GM21786 (cell line): ENCODE measurements at regions not wholly inside any gene's neighbourhood (a gene's known extent, or its start where the extent isn't known, plus 50 kb on each side); places are given as distances from the start of the nearest gene placed in this dataset.
"Not testable (repeated sequence)": the region's sequence is repeated elsewhere in the genome, so short reads cannot be mapped to it uniquely, and the experiment has no call there.

Experiments used
- ATAC-seq: cut with Tn5 transposase; IDR thresholded peaks from one replicate; pipeline ENCODE4 v1.9.1; 2021; ENCODE audit not compliant: unreplicated experiment

- no peak for ATAC-seq
Observed at GRCh38 chr7:9200626-9201025, 767.2 kb downstream of the NXPH1 start.

- ATAC-seq: no peak
Observed at GRCh38 chr7:9201928-9202327, 768.5 kb downstream of the NXPH1 start.

- ATAC-seq: no peak
Observed at GRCh38 chr7:9204571-9204970, 771.2 kb downstream of the NXPH1 start.

GRCh38 chr7:9210114-9210513 is 776.7 kb downstream of the NXPH1 start:
- no peak for ATAC-seq

DNA sequence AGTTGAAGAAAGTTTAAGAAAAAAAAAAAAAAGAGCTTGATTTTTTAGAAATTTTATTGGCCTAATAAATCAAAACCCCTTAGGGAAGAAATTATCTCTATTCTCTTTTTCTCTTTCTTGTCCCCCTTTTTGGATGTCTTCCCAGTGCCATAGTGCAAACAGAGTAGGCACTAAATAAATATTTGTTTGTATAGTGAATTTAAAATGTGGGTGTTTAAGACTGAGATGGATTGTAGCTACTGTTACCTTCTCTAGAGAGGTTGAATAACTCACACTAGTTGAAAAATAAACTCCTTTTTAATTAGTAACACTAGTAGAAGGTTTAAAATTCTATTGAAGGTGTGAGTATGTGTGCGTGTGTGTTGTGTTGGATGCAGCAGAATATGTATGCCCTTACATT is 783.8 kb downstream of the NXPH1 start:
- ATAC-seq: no peak

DNA sequence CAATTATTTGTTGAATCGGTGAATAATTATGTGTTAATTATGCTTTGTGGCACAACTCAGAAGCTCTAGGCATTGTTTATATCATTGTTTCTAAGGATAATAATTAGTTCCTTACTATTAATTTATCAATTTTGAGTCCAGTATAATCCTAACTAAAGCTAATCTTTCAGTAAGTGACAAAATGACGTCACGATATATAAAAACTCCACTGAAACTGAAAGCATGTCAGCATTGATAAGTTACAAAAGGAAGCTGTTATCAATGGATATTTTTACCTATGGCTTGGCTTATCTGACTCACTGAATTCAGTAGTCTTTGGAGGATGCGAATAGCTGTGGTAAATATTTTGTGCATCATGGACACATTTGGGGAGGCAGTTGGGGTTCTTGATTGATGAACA is 793.1 kb downstream of the NXPH1 start:
- ATAC-seq: no peak

- no peak for ATAC-seq
Observed at GRCh38 chr7:9231630-9232121, 798.3 kb downstream of the NXPH1 start.

- no peak for ATAC-seq
Observed at GRCh38 chr7:9240001-9240400, 806.6 kb downstream of the NXPH1 start.

GRCh38 chr7:9241826-9242225 is 808.4 kb downstream of the NXPH1 start:
- no peak for ATAC-seq

- ATAC-seq: no peak
Observed at GRCh38 chr7:9242636-9243035, 809.2 kb downstream of the NXPH1 start.

- ATAC-seq: no peak
Observed at GRCh38 chr7:9250876-9251275, 817.5 kb downstream of the NXPH1 start.

GRCh38 chr7:9264395-9264794 is 831.0 kb downstream of the NXPH1 start:
- no peak for ATAC-seq

DNA sequence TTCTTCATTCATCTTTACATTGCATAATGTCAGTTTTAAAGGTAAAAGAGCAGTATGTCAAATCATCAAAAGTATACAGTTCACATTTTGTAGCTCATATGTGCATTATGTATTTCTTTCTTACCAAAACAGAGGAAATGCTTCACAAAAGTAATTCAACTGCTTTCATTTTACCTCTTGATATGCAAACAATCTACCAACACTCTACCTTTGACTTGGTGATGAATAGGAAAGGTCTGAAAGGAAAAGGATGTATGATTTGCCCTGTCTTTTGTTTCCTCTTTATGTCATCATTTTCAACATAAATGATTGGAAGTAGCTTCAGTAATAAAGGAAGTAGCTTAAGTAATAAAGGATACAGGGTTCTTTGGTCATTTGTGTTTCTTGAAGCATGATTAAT is 846.7 kb downstream of the NXPH1 start:
- no peak for ATAC-seq

DNA sequence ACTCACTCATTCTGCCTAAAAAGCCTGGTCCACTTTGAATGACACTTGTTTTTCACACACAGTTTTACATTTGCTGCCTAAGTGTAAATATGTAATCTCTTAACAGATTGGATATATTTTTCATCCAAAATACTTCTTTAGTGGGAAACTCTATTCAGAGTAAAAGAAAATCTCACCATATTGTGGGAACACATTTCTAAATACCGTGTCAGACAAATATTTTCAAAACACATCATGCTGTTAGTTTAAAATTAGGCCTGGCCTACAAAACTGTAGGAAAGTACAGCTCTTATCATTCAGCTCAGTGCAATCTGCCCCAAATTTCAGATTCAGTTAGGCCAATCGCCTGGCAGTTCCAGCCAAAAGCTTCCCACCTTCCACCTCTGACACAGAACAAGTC is 849.8 kb downstream of the NXPH1 start:
- ATAC-seq: no peak

GRCh38 chr7:9302436-9302835 is 869.0 kb downstream of the NXPH1 start:
- ATAC-seq: no peak

- no peak for ATAC-seq
Observed at GRCh38 chr7:9307131-9307530, 873.7 kb downstream of the NXPH1 start.

GRCh38 chr7:9324513-9324912 is 891.1 kb downstream of the NXPH1 start:
- no peak for ATAC-seq

DNA sequence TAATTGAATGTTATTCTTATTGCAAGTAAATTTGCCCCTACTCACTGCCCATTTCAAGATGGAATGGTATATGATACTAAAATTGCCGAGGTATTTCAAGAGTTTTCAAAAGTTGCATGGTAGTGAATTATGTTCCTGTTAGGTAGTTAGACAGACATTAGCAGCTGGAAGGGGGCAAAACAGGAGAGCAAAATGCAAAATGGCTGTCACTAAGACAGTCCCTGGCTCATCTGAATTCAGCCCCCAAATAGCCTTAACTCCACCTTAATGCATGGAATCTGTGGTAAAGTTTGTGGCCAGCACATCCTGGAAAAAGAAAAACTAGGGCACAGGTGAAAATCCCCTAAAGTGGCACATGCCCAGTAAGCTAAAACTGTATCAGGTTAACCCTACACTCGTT is 894.9 kb downstream of the NXPH1 start:
- no peak for ATAC-seq

DNA sequence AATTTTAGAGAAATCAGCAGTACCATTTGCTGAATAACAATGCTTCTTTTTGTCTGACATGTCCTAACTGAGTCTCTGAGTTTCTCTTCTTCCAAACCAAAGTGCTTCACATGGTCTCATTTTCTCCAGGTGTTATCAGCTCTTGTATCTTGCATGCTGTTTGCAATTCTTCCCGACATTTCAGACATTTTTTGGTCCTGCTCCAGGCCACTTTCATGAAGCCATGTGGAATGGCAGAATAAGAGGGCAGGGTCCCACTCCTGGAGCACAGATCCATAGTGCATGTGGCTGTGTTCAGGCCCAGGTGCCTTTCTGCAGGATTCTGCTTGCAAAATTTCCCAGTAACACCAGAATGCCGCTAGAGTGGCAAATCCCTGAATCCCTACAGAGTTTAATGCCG is 916.2 kb downstream of the NXPH1 start:
- no peak for ATAC-seq

- ATAC-seq: no peak
Observed at GRCh38 chr7:9391221-9391620, 957.8 kb downstream of the NXPH1 start.

- no peak for ATAC-seq
Observed at GRCh38 chr7:9391984-9392383, 958.6 kb downstream of the NXPH1 start.

- not testable (repeated sequence) for ATAC-seq
Observed at GRCh38 chr7:9404386-9404785, 971.0 kb downstream of the NXPH1 start.

- no peak for ATAC-seq
Observed at GRCh38 chr7:9407816-9408215, 974.4 kb downstream of the NXPH1 start.

DNA sequence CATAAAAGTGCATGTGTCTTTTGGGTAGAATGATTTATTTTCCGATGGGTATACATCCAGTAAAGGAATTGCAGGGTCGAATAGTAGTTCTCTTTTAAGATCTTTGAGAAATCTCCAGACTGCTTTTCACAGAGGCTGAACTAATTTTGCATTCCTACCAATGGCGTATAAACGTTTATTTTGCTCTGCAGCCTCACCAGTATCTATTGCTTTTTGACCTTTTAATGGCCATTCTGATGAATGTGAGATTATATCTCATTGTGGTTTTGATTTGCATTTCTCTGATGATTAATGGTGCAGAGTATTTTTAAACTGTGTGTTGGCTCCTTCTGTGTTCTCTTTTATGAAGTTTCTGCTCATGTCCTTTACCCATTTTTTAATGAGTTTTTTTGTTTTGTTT is 1020.1 kb downstream of the NXPH1 start:
- ATAC-seq: no peak
